ENCODE measurements at regions not wholly inside any gene's neighbourhood (a gene's known extent, or its start where the extent isn't known, plus 50 kb on each side); places are given as distances from the start of the nearest gene placed in this dataset.

GRCh38 chr12:104858611-104859543, 99.2 kb downstream of the SLC41A2 start:
- DNase-seq (ENCODE audit: low spot score), result no peak

DNA sequence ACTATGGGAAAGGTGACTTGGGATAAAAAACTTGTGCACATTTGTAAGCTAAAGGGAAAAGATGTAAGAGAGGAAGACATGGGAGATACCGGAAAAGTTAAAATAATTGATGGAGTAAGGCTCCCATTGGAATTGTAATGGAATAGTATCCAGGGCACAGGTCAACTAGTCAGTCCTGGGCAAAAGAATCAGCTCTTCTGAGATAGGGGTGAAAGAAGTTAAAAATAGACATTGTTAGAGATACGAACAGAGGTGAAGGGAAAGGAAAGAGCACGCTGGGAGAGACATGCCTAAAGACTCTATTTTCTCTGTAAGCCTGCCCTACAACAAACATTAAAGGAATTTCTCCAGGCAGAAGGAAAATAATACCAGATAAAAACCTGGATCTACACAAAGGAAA, 101.6 kb downstream of the SLC41A2 start:
- DNase-seq (ENCODE audit: low spot score), result no peak

DNA sequence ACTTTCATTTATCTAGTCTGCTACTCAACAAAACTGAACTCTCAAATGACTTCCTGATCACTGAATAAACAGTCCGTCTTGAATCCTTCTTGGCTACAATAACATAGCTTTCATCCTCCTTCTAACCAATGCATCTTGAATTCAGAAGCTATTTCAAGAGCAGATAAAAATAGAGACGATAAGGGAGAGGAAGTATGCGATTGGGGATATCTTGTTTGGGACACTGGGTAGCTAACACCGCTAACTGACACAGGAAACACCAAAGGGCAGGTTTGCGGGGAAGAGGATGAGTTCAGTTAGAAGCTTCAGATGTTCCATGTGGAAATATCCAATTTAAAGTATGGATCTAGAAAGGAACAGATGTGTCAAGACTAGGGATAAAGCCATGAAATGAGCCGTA, 102.5 kb downstream of the SLC41A2 start:
- DNase-seq (ENCODE audit: low spot score), result no peak

GRCh38 chr12:104852896-104853295, 105.2 kb downstream of the SLC41A2 start:
- DNase-seq (ENCODE audit: low spot score), result no peak

GRCh38 chr12:104852102-104852501, 106.0 kb downstream of the SLC41A2 start:
- DNase-seq (ENCODE audit: low spot score), result no peak

- no peak for DNase-seq (ENCODE audit: low spot score)
Measured at GRCh38 chr12:104850781-104851180, 107.3 kb downstream of the SLC41A2 start.

- DNase-seq (ENCODE audit: low spot score), result no peak
Measured at GRCh38 chr12:104846056-104846767, 111.9 kb downstream of the SLC41A2 start.

DNA sequence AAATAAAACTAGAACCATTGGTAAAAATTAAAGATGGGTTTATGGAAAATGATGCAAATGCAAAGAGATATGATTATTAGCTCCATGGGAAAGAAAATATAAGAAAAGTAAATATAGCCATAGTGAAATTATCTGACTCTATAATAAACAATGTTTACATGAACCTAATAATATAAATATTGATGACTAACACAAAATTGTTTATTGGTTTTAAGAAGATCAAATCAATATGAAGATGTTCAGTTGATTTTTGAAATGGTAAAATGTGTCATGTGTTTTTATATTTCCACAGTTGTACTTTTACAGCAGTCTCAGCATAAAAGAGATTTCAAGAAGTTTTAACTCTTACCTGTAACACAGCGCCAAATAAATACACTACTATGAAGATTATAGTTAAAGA, 114.0 kb downstream of the SLC41A2 start:
- no peak for DNase-seq (ENCODE audit: low spot score)

- DNase-seq (ENCODE audit: low spot score), result no peak
Measured at GRCh38 chr12:104840262-104840661, 117.8 kb downstream of the SLC41A2 start.

- DNase-seq (ENCODE audit: low spot score), result no peak
Measured at GRCh38 chr12:104835317-104835716, 122.8 kb downstream of the SLC41A2 start.

DNA sequence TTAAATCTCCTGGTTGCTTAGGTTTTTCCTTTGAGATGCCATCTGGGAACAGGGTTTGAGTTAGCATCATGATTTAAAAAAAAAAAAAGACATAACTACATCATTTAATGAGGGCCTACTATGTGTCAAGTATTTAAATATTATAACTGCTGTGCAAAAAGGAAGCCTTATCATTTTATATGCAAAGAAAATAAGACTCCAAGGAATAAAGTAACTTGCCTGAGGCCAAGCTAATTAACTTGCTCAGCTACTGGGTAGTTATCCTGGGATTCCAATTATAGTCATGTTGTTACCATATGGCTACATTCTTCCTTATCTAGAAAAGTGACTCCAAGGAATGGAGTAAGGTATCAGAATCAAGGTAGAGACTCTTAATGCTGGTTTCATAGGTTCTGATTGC, 123.5 kb downstream of the SLC41A2 start:
- DNase-seq (ENCODE audit: low spot score), result no peak

DNA sequence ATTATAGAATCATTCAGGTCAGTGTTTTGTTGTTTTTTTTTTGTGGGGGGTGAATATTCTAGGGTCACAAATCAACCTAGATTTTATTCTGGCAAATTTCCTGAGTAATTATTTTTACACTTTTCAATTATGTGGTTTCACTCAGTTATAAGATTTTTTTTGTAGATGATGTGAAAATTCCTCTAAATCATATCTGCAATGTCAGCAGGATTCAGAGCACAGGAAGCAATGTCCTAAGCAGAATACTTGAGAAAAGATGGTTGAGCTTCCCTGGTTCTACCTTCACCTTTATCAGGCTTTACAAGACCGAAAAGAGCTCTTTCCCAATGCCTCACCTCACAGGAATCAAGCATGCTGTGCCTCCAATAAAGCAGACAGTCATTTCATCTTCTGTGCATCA, 124.3 kb downstream of the SLC41A2 start:
- DNase-seq (ENCODE audit: low spot score), result no peak

DNA sequence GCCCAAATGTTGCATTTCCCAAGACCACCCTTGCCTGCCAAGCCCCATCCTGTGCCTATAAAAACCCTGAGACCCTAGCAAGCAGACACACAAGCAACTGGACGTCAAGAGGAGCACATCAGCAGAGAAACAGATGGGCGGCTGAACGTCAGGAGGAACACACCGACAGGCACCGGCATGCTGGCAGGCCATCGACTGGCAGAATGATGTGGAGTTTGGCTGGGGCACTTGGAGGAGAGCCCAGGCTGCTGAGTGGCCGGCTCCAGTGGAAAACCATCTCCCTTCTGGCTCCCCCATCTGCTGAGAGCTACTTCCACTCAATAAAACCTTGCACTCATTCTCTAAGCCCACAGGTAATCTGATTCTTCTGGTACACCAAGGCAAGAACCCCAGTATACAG, 130.1 kb downstream of the SLC41A2 start:
- no peak for DNase-seq (ENCODE audit: low spot score)

- DNase-seq (ENCODE audit: low spot score), result no peak
Measured at GRCh38 chr12:104827587-104827986, 130.5 kb downstream of the SLC41A2 start.

- DNase-seq (ENCODE audit: low spot score), result no peak
Measured at GRCh38 chr12:104825408-104825807, 132.7 kb downstream of the SLC41A2 start.

DNA sequence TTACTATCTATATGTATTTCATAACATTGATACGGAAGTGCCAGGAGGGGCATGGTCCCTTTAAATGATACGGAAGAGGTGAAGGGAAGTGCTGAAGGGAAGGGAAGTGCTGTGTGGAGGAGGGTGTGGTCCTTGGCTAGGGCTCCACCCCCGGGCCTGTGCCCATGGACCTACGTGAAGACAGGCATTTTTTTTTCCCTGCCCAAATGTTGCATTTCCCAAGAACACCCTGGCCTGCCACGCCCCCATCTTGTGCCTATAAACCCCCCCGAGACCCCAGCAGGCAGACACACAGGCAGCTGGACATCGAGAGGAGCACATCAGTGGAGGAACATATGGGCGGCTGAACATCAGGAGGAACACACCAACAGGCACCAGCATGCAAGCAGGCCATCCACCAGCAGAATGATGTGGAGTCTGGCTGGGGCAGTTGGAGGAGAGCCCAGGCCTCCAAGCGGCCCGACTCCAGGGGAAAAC, 134.1 kb downstream of the SLC41A2 start:
- DNase-seq (ENCODE audit: low spot score), result no peak

- DNase-seq (ENCODE audit: low spot score), result no peak
Measured at GRCh38 chr12:104822941-104823340, 135.1 kb downstream of the SLC41A2 start.

GRCh38 chr12:104816845-104817503, 141.1 kb downstream of the SLC41A2 start:
- no peak for DNase-seq (ENCODE audit: low spot score)

GRCh38 chr12:104815935-104816334, 142.2 kb downstream of the SLC41A2 start:
- no peak for DNase-seq (ENCODE audit: low spot score)

- DNase-seq (ENCODE audit: low spot score), result no peak
Measured at GRCh38 chr12:104814944-104815343, 143.1 kb downstream of the SLC41A2 start.
